IMR-90 (cell line): ENCODE measurements at regions not wholly inside any gene's neighbourhood (a gene's known extent, or its start where the extent isn't known, plus 50 kb on each side); places are given as distances from the start of the nearest gene placed in this dataset.

ENCODE experiments used
- ATAC-seq: fragments of 200-7000 bp; cut with Tn5 transposase; 2 replicates; pipeline ENCODE4 v1.9.1; 2020; ENCODE audit warnings: low read depth, mild to moderate bottlenecking, moderate library complexity
- BruUV-seq: library from RNA; stranded (reverse); fragments of 400-500 nt; replicated peaks from 2 replicates; lab custom pipeline; 2021; lab: Mats Ljungman, UMichigan
- CTCF ChIA-PET: fragments of 300-600 bp; formaldehyde crosslinking; extraction: SDS; loops from one replicate; lab custom pipeline; 2021; ENCODE audit warnings: antibody characterized with exemption; lab: Yijun Ruan, JAX
- POLR2A ChIA-PET: fragments of 300-600 bp; sonication (Branson Sonifier 250); formaldehyde crosslinking; loops from one replicate; lab custom pipeline; 2022; ENCODE audit warnings: antibody characterized with exemption; ENCODE audit not compliant: unreplicated experiment; lab: Charles Lee
- DNase-seq: peaks from one replicate; pipeline ENCODE4 v3.0.0; 2013
- H2AFZ ChIP-seq: replicated peaks from 2 replicates; pipeline ENCODE3; 2013; ENCODE audit warnings: low read length, mild to moderate bottlenecking; ENCODE audit not compliant: poor library complexity
- H2AK5ac ChIP-seq: 2 replicates; pipeline ENCODE4 v1.6.1; 2013; ENCODE audit warnings: low read depth, low read length, inconsistent platforms
- H2AK9ac ChIP-seq: replicated peaks from 2 replicates; pipeline ENCODE3; 2013; ENCODE audit warnings: mild to moderate bottlenecking, low read depth, low read length, moderate library complexity; ENCODE audit not compliant: poor library complexity
- H2BK120ac ChIP-seq: 2 replicates; pipeline ENCODE4 v1.6.1; 2013; ENCODE audit warnings: low read depth, low read length, inconsistent platforms
- H2BK15ac ChIP-seq: 3 replicates; pipeline ENCODE4 v1.6.1; 2013; ENCODE audit warnings: low read depth, low read length, inconsistent platforms
- H2BK20ac ChIP-seq: 2 replicates; pipeline ENCODE4 v1.6.1; 2013; ENCODE audit warnings: low read depth, mild to moderate bottlenecking, inconsistent platforms, low read length, moderate library complexity
- H2BK5ac ChIP-seq: 2 replicates; pipeline ENCODE4 v1.6.1; 2013; ENCODE audit warnings: mild to moderate bottlenecking, low read depth, low read length, inconsistent platforms; ENCODE audit not compliant: poor library complexity, severe bottlenecking
- H3K14ac ChIP-seq: replicated peaks from 2 replicates; pipeline ENCODE4 v1.6.1; 2013; ENCODE audit warnings: low read depth, low read length, inconsistent platforms
- H3K18ac ChIP-seq: 2 replicates; pipeline ENCODE4 v1.6.1; 2013; ENCODE audit warnings: low read depth, low read length, control low read depth
- H3K23ac ChIP-seq: 2 replicates; pipeline ENCODE4 v1.6.1; 2013; ENCODE audit warnings: low read depth, low read length, inconsistent platforms
- H3K27ac ChIP-seq: 2 replicates; pipeline ENCODE4 v1.5.1; 2013; ENCODE audit warnings: mild to moderate bottlenecking, control low read depth, low read length; ENCODE audit not compliant: insufficient read depth
- H3K27me3 ChIP-seq: 2 replicates; pipeline ENCODE4 v1.6.1; 2013; ENCODE audit warnings: low read length; ENCODE audit not compliant: control insufficient read depth, insufficient read depth
- H3K36me3 ChIP-seq: 2 replicates; pipeline ENCODE4 v1.6.1; 2013; ENCODE audit warnings: low read length, mixed read lengths; ENCODE audit not compliant: control insufficient read depth, insufficient read depth
- H3K4ac ChIP-seq: 2 replicates; pipeline ENCODE4 v1.6.1; 2013; ENCODE audit warnings: low read depth, low read length, inconsistent platforms
- H3K4me1 ChIP-seq: 2 replicates; pipeline ENCODE4 v1.6.1; 2013; ENCODE audit warnings: low read length, mixed read lengths; ENCODE audit not compliant: control insufficient read depth, insufficient read depth
- H3K4me2 ChIP-seq: 2 replicates; pipeline ENCODE4 v1.6.1; 2013; ENCODE audit warnings: low read depth, mild to moderate bottlenecking, control low read depth, low read length, moderate library complexity
- H3K4me3 ChIP-seq: 2 replicates; pipeline ENCODE4 v1.5.1; 2013; ENCODE audit warnings: low read depth, mild to moderate bottlenecking, control low read depth, low read length, moderate library complexity; ENCODE audit not compliant: insufficient read depth
- H3K56ac ChIP-seq: 2 replicates; pipeline ENCODE4 v1.6.1; 2013; ENCODE audit warnings: low read length, inconsistent platforms; ENCODE audit not compliant: insufficient read depth; ENCODE audit errors: extremely low read depth
- H3K79me1 ChIP-seq, 2 experiments: 2 replicates each; pipeline ENCODE4 v1.6.1; 2013; ENCODE audit warnings: low read length in 2 of 2, inconsistent platforms in 1 of 2, low read depth in 1 of 2
- H3K9ac ChIP-seq: 2 replicates; pipeline ENCODE4 v1.6.1; 2013; ENCODE audit warnings: low read depth, low read length, control low read depth
- H3K9me1 ChIP-seq: 2 replicates; pipeline ENCODE4 v1.6.1; 2013; ENCODE audit warnings: low read length, inconsistent platforms; ENCODE audit not compliant: insufficient read depth
- H3K9me3 ChIP-seq: 2 replicates; pipeline ENCODE4 v1.6.1; 2013; ENCODE audit warnings: low read length; ENCODE audit not compliant: control insufficient read depth, insufficient read depth
- H4K20me1 ChIP-seq: 2 replicates; pipeline ENCODE4 v1.6.1; 2013; ENCODE audit warnings: low read length, inconsistent platforms; ENCODE audit not compliant: insufficient read depth
- H4K5ac ChIP-seq: 2 replicates; pipeline ENCODE4 v1.6.1; 2013; ENCODE audit warnings: mild to moderate bottlenecking, low read depth, low read length, control low read depth
- H4K8ac ChIP-seq, 2 experiments: 2 replicates each; pipeline ENCODE4 v1.6.1; 2013; ENCODE audit warnings: low read depth in 2 of 2, low read length in 2 of 2, control low read depth in 1 of 2, inconsistent platforms in 1 of 2
- H4K91ac ChIP-seq: 2 replicates; pipeline ENCODE4 v1.6.1; 2013; ENCODE audit warnings: low read depth, low read length, inconsistent platforms; ENCODE audit not compliant: insufficient read depth
- BHLHE40 ChIP-seq: fragments of 150-350 bp; IDR thresholded peaks from 2 replicates; pipeline ENCODE4 v1.6.1; 2016; ENCODE audit warnings: mild to moderate bottlenecking, low read depth, low read length
- FOS ChIP-seq: fragments of 150-350 bp; IDR thresholded peaks from 2 replicates; pipeline ENCODE4 v1.6.1; 2016; ENCODE audit warnings: low read depth, low read length
- NFE2L2 ChIP-seq: fragments of 150-350 bp; IDR thresholded peaks from 2 replicates; pipeline ENCODE4 v1.6.1; 2016; ENCODE audit warnings: low read depth, mild to moderate bottlenecking, low read length
- RFX5 ChIP-seq: IDR thresholded peaks from 2 replicates; pipeline ENCODE4 v1.8.0; 2012; ENCODE audit warnings: low read depth, mild to moderate bottlenecking, low read length, moderate library complexity
- SMC3 ChIP-seq: fragments of 150-350 bp; IDR thresholded peaks from 2 replicates; pipeline ENCODE4 v1.6.1; 2016; ENCODE audit warnings: low read depth, mild to moderate bottlenecking, antibody characterized with exemption, low read length, moderate library complexity
- WGBS, 2 experiments: methylation state at CpG; one replicate each; pipeline versions ENCODE4 v1.1.5 to v1.1.7; 2013; ENCODE audit warnings: missing lambda C conversion rate in 2 of 2; ENCODE audit not compliant: insufficient read length in 1 of 2; ENCODE audit errors: extremely low coverage in 2 of 2; 5-methylcytosine and 5-hydroxymethylcytosine counted together
- dilution Hi-C: fragments of 300-500 bp; cut with HindIII; formaldehyde crosslinking; loops from one replicate; pipeline ENCODE4 v1.14.3; 2018; ENCODE audit warnings: low sequenced_read_pairs; ENCODE audit not compliant: unreplicated experiment
- in situ Hi-C: fragments of 300-500 bp; cut with MboI; formaldehyde crosslinking; loops from 3 replicates; pipeline ENCODE4 v1.14.3; 2019; ENCODE audit warnings: low sequenced_read_pairs, inconsistent platforms, mixed read lengths
- intact Hi-C: fragments of 100-400 bp; cut with micrococcal nuclease; formaldehyde crosslinking; loops from 2 replicates; pipeline ENCODE4 v1.10.0; 2022

GRCh38 chr12:68536885-68537485 lies 73.7 kb upstream of the RAP1B start:
- intact Hi-C loops = no loop called here
- H3K4me1 ChIP-seq = peaks cover 2% of the 10 kb centered on the region; the same call in 1 of the 2 replicates
- H3K9me3 ChIP-seq = no peaks in the 10 kb centered on the region; the same call in 1 of the 2 replicates
- H3K9ac ChIP-seq = no peak overlapping the region
- no peaks in the 10 kb centered on the region; the same call in 1 of the 2 replicates for H3K9me1 ChIP-seq
- TF ChIP-seq NFE2L2 = no peak
- no peak for TF ChIP-seq SMC3
- no peak for TF ChIP-seq BHLHE40
- no peak for TF ChIP-seq RFX5
- TF ChIP-seq FOS = no peak
- no TSS peak for BruUV-seq
- H3K79me1 ChIP-seq = no peaks in the 10 kb centered on the region
- H4K20me1 ChIP-seq = no peaks in the 10 kb centered on the region
- no peak overlapping the region for H2AFZ ChIP-seq
- dilution Hi-C loops = no loop called here
- H3K4ac ChIP-seq = no peak overlapping the region
- H2AK9ac ChIP-seq = no peak overlapping the region
- POLR2A ChIA-PET = no interaction called here
- DNase-seq = no peak
- H3K27ac ChIP-seq = no peak overlapping the region
- in situ Hi-C loops = no loop called here
- H3K4me3 ChIP-seq = no peak overlapping the region
- H3K18ac ChIP-seq = no peak overlapping the region
- WGBS, 2 experiments = 100% methylated on average over 1 of the region's 6 CpGs; no CpG with 5 or more reads in 1 of the 2 experiments
- no peaks in the 10 kb centered on the region for H3K36me3 ChIP-seq
- CTCF ChIA-PET = no interaction called here
- no peak overlapping the region for H2BK15ac ChIP-seq
- no peak for ATAC-seq
- no peaks in the 10 kb centered on the region for H3K27me3 ChIP-seq
- no peak overlapping the region for H3K56ac ChIP-seq
- no peak overlapping the region for H4K91ac ChIP-seq
- H3K14ac ChIP-seq = no peak overlapping the region
- H4K8ac ChIP-seq = no peak overlapping the region
- no peak overlapping the region for H2AK5ac ChIP-seq
- H3K4me2 ChIP-seq = no peak overlapping the region
- H2BK5ac ChIP-seq = no peak overlapping the region
- H4K5ac ChIP-seq = no peak overlapping the region
- H2BK20ac ChIP-seq = no peak overlapping the region
- H2BK120ac ChIP-seq = no peak overlapping the region
- peak overlapping the region; percentile 49; the same call in 1 of the 2 replicates for H3K23ac ChIP-seq
